Astrocyte of the spinal cord (primary cell): ENCODE measurements at regions not wholly inside any gene's neighbourhood (a gene's known extent, or its start where the extent isn't known, plus 50 kb on each side); places are given as distances from the start of the nearest gene placed in this dataset.

Source experiments
- DNase-seq: peaks from one replicate; pipeline ENCODE4 v3.0.0; 2011; ENCODE audit warnings: low read depth, low spot score
- H3K4me3 ChIP-seq: 2 replicates; pipeline ENCODE4 v1.5.1; 2011; ENCODE audit warnings: low read depth, mild to moderate bottlenecking, low read length, moderate library complexity
- in situ Hi-C: cut with HindIII; loops from 2 replicates; pipeline ENCODE4 v1.10.0; 2017; ENCODE audit warnings: low sequenced_read_pairs
- TF ChIP-seq, protein P1 (sequence below): IDR thresholded peaks from 2 replicates; pipeline ENCODE4 v1.5.1; 2012; ENCODE audit warnings: low read depth, mild to moderate bottlenecking, low read length, inconsistent platforms

DNA sequence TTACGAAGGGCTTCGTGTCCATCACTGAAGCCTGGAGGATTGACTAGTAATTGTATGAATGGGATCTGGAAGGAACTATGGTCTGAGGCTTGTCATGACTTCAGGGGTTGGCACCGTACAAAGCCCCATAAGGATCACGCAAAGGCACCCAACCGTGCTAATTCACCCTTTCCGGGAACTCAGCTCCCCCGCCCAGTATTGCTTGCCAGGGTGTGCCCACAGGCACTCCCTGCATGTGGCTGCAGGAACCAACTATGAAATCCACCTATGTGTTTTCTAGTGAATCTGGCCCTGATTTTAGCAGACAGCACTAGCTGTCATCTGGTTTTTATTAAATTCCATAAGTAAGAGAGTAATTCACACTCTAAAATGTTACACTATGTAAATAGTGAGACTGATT, 139.2 kb downstream of the TM2D1 start:
- no peak for DNase-seq
- in situ Hi-C loops: no loop called here
- no peak overlapping the region for H3K4me3 ChIP-seq
- TF ChIP-seq, protein P1, sequence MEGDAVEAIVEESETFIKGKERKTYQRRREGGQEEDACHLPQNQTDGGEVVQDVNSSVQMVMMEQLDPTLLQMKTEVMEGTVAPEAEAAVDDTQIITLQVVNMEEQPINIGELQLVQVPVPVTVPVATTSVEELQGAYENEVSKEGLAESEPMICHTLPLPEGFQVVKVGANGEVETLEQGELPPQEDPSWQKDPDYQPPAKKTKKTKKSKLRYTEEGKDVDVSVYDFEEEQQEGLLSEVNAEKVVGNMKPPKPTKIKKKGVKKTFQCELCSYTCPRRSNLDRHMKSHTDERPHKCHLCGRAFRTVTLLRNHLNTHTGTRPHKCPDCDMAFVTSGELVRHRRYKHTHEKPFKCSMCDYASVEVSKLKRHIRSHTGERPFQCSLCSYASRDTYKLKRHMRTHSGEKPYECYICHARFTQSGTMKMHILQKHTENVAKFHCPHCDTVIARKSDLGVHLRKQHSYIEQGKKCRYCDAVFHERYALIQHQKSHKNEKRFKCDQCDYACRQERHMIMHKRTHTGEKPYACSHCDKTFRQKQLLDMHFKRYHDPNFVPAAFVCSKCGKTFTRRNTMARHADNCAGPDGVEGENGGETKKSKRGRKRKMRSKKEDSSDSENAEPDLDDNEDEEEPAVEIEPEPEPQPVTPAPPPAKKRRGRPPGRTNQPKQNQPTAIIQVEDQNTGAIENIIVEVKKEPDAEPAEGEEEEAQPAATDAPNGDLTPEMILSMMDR: no peak

DNA sequence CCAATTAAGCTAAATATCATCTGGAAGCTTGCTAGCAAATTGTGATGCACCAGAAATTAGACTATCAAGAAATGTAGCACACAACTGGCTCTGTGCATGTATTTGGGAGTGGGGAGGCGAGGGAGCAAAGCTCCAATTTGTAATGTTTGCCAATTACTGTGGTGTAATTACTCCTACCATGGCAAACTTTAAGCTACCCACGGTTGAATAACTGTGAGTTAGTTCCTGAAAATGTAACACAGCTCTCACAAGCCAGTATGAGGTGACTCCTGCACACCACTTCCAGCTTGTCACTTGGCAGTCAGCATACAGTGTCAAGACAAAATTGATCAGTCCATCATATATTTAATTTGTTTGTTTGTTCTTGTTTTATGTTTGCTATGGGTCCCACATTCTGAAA, 141.2 kb downstream of the TM2D1 start:
- in situ Hi-C loops: no loop called here
- H3K4me3 ChIP-seq: no peak overlapping the region
- DNase-seq: no peak
- TF ChIP-seq, protein P1: no peak

DNA sequence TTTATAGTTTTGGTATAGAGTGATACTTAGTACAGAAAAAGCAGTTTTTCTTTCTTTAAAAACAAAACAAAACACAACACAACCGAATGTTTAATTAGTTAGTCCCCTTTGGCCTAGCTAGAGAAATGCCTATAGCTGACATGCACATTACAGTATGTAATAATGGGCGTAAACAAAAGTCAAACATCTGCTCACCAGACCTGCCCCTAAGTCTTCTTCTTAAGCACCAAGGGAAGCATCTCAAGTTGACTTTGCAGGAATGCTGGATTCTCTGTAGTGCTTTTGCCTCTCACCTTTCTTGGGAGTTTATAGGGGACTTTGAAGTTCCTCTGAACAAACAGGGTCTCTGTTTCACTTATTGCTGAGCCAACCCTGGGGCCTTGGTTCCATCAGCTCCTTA, 143.7 kb downstream of the TM2D1 start:
- H3K4me3 ChIP-seq: no peak overlapping the region
- in situ Hi-C loops: no loop called here
- DNase-seq: no peak
- TF ChIP-seq, protein P1: no peak

DNA sequence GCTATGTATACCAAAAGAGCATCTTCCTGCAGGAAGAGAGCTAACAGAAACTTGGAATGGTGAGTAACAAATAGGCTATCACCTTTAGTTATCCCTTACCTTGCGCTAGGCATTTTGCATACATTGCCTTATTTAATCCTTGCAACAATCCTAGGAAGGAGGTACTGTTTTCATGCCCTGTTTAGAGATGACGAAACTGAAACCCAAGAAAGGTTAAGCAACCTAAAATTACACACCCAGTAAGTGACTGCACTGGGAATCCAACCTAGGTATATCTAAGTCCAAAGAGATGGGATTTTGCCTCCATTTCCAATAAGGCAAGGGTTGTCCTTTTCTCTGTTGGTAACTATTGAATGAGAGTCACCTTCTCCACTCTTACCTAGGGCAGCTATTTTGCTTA, 144.5 kb downstream of the TM2D1 start:
- in situ Hi-C loops: no loop called here
- TF ChIP-seq, protein P1: no peak
- no peak overlapping the region for H3K4me3 ChIP-seq
- DNase-seq: no peak

DNA sequence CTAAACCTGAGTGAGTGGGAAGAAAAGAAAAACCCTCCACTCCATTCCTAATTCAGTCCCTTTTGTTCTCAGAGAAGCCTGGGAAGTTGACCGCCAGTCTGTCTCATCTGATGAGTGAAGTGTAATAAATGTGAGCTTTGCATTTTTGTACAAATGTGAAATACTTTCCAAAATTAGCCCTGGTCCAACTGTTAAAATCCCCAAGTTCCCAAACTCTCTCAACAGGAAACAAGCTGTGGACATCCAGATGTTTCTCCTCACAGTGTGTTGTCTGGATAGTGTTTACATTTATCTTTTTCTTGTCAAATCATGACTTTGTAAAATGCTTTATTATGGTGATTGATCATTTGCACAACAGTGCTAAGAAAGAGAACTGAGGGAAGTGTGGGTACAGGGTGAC, 145.1 kb downstream of the TM2D1 start:
- DNase-seq: no peak
- in situ Hi-C loops: no loop called here
- TF ChIP-seq, protein P1: no peak
- H3K4me3 ChIP-seq: no peak overlapping the region

DNA sequence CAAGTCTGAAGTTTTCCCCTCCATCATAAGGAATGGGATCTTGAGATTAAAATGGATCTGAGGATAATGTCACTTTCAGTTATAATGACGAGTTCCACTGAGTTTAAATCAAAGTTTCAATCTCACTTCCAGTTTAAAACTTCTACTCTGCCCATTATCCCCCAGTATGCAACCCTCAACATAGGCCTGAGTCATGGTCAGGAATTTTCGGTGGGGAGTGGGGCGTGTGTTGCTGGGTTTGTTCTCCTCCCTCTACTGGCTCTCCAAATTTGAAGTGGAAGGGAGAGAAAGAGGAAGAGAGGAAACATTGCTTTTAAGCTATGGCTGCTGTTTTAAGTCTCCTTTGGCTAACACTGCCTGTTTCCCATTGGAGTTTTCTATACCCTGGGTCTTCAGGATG, 152.9 kb downstream of the TM2D1 start:
- TF ChIP-seq, protein P1: no peak
- in situ Hi-C loops: no loop called here
- no peak overlapping the region for H3K4me3 ChIP-seq
- no peak for DNase-seq

DNA sequence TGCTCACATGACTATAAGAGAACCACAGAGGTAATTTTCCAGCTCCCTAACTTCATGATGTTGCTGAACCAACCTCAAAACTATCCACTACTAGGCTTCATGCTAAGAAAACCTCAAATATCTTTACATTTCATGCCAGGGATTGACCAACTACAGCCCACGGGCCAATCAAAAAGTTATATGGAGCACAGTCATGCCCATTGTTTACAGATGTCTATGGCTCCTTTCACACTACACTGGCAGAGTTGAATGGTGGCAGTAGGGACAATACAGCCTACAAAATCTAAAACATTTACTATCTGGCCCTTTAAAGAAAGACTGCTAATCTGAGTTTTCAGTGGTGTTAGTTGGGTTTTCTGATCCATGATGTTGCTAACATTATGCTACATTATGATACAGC, 154.8 kb downstream of the TM2D1 start:
- no peak overlapping the region for H3K4me3 ChIP-seq
- DNase-seq: no peak
- in situ Hi-C loops: no loop called here
- TF ChIP-seq, protein P1: no peak
